Superior temporal gyrus (tissue), 1 donor: ENCODE measurements at regions not wholly inside any gene's neighbourhood (a gene's known extent, or its start where the extent isn't known, plus 50 kb on each side); places are given as distances from the start of the nearest gene placed in this dataset.
"Not testable (repeated sequence)": the region's sequence is repeated elsewhere in the genome, so short reads cannot be mapped to it uniquely, and the experiment has no call there.

ENCODE experiments used
- DNase-seq: peaks from one replicate; pipeline ENCODE4 v3.0.0-alpha.2; 2016; ENCODE audit errors: extremely low spot score

DNA sequence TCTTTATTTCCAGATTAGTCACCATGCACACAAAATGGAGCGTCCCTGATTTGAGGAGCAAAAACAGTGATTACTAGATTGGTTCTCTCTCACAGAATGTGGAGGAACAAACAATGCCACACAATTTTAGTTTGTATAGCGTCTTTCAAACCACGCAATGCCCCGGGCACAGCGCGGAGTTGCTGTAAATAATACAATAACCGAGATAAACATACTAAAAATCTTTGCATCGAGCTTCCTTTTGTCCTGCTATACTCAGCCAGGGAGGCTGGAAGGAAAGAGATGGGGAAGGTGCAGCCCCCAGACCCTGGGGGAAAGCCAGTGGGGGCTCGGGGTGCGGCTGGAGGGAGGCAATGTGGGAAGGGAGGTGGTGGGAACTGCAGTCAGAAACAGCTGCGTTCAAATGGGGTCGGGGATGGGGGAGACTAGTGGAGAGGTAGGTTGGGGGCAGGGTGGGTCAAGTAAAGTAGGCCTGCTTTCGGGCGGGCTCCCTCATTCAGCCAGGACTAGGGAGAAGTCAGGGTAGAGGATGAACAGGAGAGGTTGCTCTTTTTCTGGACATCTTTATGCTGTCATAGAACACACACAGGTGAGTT is 366.3 kb downstream of the RPS6KC1 start:
- DNase-seq, result no peak

DNA sequence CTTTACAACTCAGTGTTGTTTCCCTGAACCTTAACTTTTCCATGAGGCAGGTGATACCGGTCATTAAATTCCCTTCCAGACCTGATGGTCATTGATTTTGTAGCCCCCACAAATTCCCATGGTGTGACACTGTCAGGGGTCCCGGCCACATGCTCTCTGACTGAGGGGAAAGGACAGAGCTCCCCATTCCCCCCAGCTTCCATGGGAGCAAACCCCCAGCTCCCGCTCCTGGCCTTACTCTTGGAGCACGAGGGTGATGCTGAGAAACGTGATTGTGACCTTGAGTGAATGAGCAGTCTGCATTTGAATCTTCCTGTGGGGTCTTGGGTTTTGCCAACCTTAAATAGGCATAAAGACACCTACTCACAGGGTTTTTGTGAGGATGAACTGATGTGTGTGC is 366.8 kb downstream of the RPS6KC1 start:
- DNase-seq, result no peak

DNA sequence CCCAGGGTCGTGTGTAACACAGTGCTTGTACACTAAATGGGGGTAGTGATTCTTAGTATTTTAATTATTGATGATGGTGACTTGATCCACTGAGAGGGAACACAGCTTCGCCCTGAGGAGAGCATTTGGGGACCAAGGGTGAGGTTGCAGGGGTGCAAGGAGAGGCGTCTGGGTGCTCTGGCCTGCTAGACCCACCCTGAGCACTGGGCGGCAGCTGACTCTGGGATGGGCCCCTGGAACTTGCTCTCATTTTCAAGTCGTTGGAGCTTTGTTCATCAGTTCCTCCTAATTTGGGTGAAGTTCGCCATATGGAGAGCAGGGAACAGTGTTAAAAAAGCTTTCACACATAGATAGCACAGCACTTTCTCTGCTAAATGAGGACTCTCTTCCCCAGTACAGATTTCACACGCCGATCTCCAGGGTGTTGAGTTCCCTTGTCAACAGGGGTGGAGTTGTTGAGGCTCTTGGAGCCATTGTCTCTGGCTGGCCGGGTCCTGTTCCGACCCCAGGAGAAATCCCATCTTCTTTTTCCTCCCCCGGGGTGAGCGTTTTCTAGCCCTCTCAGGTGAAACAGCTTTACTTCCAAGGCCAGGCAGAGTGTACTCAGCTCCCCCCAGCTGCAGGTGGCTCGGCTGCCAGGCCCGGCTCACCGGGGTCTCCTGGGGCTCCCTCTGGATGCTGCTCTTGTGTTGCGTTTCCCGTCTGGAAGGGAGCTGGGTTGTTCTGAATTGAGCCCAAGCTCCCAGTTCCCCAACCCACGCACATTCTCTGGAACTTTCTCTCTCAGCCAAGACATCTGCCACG is 367.4 kb downstream of the RPS6KC1 start:
- peak; percentile 58 for DNase-seq

DNA sequence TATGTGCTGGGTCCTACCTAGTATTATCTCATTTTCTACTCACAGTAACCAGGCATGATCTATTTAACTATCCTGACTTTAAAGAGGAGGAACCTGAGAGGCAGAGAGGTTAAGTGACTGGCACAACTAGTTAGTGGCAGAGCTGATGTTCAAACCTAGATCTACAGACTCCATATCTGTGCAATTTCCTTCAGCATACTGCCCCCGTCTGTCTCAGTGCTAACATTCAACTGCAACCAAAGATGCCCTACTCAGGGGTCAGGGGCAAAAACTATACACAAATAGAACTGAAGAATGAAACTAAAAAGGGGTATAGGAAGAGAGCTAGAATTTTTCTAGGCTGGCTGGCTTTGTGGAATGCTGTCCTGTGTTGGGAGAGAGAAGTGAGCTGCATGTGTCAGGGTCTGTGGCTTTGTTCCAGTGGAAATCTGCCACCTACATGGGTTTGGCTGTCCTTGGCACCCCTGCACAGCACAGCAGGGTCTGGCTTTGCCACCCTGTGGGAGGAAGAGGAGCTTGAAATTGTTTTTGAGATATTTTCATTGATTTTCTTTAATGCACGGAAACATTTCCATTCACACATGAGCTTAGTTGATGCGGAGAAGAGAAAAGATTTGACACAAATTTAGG is 368.5 kb downstream of the RPS6KC1 start:
- no peak for DNase-seq

DNA sequence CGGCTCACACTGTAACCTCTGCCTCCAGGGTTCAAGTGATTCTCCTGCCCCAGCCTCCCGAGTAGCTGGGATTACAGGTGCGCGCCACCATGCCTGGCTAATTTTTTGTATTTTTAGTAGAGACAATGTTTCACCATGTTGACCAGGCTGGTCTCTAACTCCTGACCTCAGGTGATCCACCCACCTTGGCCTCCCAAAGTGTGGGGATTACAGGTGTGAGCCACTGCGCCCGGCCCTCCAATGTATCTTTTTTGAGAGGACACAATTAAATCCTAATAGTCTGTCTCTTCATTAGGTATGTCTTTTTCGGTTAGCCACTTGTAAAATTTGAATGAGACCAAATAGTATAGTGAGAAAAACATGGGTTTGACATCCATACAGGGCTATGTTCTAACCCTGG is 370.1 kb downstream of the RPS6KC1 start:
- DNase-seq, result not testable (repeated sequence)

DNA sequence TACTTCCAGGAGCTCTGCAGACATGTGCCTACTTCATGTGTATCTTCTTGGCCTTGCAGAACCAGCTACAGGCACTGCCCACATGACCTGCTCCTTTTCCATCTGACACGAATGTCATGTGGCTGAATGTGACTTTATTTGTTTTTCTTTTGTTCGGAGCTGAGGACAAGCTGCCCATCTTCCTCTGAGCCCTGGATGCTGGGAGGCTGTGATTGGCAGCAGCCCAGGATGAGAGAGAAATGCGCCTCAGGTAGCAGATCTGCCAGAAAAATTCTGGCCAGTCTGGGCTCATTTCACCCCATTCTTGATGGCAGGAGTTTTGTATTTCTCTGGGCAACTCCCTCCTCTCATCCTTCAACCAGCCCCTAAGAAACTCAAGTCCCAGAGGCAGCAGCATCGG is 372.0 kb downstream of the RPS6KC1 start:
- no peak for DNase-seq

DNA sequence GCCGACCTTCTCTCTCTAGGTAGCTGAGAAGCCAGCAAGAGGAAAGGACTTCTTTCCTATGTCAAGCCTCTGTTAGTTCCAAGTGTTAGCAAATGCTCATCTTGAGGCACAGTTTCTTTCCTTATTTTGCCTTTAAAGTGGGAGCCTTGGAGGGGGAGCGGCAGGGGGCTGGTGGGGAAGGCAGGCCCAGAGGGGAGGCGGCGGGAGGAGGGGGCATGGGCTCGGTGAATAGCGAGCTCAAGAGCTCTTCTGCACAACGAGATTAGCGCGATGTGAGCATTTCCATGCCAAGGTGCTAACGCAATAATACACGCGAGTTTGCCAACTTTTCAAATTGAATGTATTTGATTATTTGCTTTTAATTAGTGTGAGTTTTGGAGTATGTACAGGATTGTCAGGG is 372.6 kb downstream of the RPS6KC1 start:
- no peak for DNase-seq

DNA sequence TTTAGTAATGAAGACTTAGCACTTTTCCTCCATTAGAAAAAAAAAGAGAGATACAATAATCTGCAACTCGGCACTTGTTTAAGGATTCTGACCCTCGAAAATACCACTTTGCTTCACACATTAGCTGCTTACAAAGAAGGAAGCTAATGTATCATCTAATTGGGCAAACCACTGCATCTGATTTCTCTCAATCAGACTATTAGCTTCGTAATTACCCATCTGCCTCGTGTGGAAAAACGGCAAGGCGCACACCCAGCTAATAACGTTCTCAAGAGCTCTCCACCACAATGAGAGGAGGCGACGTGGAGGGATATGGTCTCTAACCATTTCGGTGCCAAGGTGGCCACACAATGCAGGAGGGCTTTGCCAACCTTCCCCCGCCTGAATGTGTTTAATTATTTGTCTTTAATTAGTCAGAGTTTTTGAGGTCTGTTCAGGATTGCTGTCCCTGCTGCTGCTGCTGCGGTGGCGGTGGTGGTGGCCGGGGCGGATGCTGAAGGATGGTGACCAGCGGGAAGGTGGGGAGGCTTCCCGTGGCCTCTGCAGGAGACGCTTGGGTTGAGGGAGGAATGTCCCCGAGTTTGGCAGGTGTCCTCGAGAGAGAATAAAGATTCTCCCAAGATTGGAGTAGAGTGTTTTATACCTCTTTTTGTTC is 374.5 kb downstream of the RPS6KC1 start:
- DNase-seq, result no peak

DNA sequence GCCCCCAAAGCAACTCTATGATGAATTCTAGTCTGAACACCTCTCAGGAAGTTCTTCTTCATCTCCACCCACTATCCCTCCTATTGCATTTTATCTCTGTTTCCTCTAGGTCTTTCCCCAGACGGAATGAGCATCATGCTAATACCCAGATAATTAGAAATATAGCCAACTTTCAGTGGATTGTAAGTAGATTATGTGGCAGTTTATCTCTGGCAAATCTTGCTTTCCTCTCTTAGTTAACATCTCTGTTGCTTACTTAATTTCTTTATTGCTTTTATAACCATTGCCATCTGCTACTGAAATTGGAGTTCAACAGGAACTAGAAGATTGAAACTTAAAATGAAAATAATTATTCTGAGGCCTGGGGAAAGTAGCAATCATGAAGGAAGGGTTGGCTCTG is 378.6 kb downstream of the RPS6KC1 start:
- DNase-seq, result no peak

DNA sequence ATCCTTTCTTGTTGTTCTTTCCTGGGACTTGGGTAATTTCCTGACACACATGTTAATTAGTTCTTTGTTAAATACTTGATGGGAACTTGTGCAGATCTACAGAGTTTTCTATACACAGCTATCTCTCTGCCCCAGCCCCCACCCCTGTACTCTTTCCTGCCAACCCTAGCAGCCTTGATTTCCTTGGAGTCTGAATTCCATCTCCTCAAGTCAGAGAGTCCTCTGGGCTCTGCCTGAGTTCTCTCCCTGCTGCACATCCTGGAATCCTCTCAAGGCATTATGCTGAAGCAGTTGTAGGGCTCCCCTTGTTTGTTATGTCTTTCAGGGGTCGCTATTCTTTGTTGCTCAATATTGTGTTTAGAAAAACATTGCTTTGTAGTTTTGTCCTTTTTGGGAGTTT is 384.7 kb downstream of the RPS6KC1 start:
- no peak for DNase-seq

DNA sequence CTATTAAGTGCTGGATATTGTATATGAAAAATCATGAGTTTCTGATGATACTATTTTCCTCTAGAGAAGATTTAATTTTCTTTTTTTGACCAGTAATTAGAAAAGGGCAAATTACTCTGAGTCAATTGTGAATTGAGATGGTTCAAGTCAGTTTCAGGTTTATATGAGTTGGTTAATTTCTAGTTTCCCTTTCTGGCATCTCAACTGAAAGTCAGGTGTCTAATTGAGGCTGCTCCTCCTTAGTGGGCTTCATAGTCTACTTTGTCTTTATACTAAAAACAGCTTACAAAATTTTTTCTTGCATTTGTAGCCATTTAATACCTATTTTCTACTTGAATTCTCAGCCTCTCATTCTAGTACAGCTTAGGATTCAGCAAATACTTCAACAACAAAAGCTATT is 387.3 kb downstream of the RPS6KC1 start:
- no peak for DNase-seq

DNA sequence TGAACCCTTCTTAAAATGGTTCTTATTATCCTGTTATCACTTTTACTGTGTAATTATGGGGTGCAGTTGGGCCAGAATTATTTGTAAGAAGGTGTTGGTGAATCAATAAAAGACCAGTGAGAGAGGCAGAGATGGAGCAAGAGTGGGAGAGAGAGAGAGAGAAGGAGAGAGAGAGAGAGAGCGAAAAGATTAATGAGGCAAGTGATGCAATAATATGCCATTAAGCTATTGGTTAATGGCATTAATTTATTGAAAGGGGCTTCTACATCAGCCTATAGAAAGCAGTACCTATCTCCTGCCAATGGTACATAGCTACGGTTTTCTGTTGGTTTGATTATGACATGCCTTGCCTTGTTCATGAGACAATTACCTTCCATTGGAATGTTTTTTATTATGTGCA is 388.7 kb downstream of the RPS6KC1 start:
- DNase-seq, result no peak

DNA sequence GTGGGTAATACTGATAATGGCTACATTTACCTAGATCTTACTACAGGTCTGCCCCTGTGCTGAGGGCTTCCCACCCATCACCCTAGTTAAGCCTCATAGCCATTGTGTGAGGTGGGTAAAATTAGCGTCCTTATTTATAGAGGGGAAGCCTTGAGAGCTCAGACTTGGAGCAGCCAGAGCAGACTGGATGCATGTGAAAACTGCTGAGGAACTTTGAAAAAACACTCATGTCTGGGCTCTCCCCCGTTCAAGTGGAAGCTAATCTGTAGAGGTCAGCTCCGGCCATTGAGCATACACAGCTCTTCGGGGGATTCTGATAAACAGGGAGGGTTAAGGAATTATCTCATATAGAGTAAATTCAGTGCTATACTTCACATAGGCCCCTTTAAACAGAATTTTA is 389.7 kb downstream of the RPS6KC1 start:
- DNase-seq, result no peak

DNA sequence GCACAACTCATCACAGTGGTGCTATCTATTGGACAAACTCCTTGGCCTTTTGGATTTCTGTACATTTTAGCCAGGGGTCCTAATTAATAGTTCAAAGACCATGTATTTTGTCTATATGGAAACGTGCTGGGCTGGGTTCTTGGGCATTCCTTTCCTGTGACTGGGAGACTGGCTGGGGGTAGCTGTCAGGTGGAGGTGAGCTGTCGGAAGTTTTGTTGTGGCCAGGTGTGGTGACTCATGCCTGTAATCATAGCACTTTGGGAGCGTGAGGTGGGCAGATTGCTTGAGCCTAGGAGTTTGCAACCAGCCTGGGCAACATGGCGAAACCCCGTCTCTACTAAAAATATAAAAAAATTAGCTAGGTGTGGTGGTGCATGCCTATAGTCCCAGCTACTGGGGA is 392.4 kb downstream of the RPS6KC1 start:
- no peak for DNase-seq

DNA sequence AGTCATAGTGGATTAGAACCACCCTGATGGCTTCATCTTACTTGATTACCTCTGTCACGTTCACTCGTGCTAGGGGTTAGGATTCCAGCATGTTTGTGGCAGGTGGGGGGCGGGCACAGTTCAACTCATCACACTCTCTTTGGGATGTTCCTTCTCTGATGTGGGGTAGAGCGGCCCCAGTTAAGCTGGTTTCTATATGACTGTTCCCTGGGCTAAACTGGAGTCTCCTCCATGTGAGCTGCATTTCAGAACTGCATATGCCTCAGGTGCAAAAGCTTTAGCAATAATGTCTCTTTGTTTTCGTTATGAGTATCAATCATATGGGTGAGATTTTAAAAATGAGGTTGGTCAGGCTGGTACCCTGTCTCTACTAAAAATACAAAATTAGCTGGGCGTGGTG is 393.2 kb downstream of the RPS6KC1 start:
- no peak for DNase-seq

DNA sequence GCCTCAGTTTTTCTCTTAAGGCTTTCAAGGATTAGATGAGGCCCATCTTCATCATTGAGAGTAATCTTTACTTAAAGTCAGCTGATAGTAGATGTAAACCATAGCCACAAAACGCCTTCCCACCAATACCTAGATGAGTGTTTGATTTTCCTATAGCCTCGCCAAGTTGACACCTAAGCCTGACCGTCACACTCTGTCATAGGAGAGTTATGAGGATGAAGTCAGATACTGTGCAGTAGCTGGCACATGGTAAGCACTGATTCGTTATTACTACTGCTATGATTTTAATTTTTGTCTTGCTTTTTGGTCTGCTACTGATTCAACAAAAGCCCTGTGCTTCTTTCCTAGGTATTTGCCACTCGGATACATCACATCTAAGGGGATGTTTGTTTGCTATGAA is 395.5 kb downstream of the RPS6KC1 start:
- no peak for DNase-seq

DNA sequence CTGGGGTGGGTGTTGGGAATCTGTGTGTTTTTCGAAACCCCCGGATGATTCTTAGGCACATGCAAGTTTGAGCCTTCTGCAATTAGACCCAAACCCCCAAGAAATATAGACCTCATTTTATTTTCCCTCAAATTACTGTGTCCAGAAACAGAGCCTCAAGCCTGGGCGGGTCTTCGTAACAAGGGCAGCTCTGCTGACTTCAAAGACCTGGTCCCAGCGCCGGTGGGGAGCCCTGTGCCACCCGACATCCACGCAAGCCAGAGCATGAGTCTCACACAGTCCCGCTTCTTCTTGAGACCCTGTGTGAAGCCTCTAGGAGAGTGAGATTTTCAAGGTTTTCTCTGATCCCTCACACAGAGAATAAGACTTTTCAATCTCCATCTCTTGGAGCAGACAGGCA is 397.3 kb downstream of the RPS6KC1 start:
- DNase-seq, result no peak

DNA sequence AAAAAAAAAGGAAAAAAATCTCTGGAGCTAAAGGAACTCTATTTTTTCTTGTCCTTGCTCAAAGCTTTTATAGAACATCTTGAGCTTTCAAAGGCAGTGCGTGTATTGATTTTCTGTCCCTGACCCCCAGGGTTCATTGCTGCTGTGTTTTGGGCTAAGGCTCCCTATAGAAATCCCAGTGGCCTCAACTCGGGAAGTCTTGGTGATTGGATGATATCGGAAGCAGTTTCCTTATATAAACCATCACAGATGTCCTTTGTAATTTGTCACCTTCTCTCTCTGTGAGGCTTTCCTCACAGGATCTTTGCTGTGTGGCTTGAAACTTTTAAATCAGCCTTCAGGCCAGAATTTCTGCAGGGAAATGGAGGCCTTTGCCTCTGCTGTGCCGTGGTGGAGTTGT is 397.7 kb downstream of the RPS6KC1 start:
- DNase-seq, result no peak

DNA sequence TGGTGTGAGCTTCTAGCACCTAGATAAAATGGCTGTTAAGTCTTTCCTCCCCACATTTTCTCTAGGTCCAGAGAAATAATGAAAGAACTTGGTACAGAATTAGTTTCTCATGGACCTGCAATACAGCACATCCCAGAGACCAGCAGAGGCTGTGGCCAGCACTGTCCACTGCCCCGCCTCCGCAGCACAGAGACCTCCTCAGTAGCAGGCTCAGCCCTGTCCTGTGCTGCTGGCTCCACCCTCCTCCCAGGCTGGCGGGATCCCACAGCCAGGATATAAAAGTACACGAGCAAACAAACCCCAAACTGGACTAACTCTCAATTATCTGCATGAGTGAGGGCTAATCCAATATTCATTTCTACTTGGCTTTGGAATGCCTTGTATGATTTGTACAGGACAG is 401.5 kb downstream of the RPS6KC1 start:
- no peak for DNase-seq

DNA sequence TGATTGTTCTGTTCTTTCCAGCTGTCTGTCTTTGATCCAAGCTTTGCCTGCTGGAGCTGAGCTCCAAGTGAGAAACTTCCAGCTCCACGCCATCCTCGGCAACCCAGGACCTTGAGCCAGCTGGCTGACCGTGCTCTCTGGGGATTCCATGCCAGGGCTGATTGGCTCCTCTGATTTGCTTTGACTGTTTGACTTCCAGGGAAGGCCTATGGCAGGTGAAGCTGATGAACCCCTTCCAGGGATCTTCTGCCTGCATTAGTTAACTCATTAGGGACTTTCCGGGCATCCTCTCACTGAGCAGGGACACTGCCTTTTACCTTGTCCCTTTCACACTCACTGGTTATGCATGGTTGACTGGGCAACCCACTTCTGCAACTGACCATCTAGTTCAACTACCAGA is 406.1 kb downstream of the RPS6KC1 start:
- no peak for DNase-seq

DNA sequence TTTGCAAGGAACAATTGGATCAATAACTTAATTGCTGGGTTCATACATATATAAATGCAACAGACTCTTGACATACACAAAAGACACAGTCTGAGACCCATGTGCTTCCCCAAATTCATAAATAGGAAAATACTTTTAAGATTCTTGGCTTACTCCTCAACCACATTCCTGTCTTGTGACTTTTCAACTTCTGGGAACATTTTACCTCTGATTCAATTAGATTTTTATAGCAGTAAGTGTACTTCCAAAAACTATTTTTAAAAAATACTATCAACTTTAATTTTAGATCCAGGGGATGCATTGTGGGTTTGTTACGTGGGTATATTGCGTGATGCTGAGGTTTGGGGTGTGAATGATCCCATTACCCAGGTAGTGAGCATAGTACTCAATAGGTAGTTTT is 406.7 kb downstream of the RPS6KC1 start:
- DNase-seq, result no peak

DNA sequence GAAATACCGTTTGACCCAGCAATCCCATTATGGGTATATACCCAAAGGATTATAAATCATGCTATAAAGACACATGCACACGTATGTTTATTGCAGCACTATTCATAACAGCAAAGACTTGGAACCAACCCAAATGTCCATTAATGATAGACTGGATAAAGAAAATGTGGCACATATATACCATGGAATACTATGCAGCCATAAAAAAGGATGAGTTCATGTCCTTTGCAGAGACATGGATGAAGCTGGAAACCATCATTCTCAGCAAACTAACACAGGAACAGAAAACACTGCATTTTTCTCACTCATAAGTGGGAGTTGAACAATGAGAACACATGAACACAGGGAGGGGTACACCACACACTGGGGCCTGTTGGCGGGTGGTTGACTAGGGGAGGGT is 411.3 kb downstream of the RPS6KC1 start:
- DNase-seq, result not testable (repeated sequence)
